C4-2B (cell line): ENCODE measurements at regions not wholly inside any gene's neighbourhood (a gene's known extent, or its start where the extent isn't known, plus 50 kb on each side); places are given as distances from the start of the nearest gene placed in this dataset.
"Not testable (repeated sequence)": the region's sequence is repeated elsewhere in the genome, so short reads cannot be mapped to it uniquely, and the experiment has no call there.

Experiments
- H3K27ac ChIP-seq: fragments of 450-650 bp; 2 replicates; pipeline ENCODE4 v1.5.1; 2017
- ZFX ChIP-seq: fragments of 450-650 bp; IDR thresholded peaks from 2 replicates; pipeline ENCODE4 v1.6.1; 2017
- TF ChIP-seq, protein P1 (sequence below): fragments of 450-650 bp; conservative IDR thresholded peaks from 2 replicates; pipeline ENCODE4 v1.5.1; 2017; ENCODE audit warnings: mild to moderate bottlenecking

- no peak overlapping the region for H3K27ac ChIP-seq
- TF ChIP-seq, protein P1, sequence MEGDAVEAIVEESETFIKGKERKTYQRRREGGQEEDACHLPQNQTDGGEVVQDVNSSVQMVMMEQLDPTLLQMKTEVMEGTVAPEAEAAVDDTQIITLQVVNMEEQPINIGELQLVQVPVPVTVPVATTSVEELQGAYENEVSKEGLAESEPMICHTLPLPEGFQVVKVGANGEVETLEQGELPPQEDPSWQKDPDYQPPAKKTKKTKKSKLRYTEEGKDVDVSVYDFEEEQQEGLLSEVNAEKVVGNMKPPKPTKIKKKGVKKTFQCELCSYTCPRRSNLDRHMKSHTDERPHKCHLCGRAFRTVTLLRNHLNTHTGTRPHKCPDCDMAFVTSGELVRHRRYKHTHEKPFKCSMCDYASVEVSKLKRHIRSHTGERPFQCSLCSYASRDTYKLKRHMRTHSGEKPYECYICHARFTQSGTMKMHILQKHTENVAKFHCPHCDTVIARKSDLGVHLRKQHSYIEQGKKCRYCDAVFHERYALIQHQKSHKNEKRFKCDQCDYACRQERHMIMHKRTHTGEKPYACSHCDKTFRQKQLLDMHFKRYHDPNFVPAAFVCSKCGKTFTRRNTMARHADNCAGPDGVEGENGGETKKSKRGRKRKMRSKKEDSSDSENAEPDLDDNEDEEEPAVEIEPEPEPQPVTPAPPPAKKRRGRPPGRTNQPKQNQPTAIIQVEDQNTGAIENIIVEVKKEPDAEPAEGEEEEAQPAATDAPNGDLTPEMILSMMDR: no peak
- TF ChIP-seq ZFX: no peak
Observed at GRCh38 chr2:53493210-53493609, 274.4 kb upstream of the CHAC2 start.

DNA sequence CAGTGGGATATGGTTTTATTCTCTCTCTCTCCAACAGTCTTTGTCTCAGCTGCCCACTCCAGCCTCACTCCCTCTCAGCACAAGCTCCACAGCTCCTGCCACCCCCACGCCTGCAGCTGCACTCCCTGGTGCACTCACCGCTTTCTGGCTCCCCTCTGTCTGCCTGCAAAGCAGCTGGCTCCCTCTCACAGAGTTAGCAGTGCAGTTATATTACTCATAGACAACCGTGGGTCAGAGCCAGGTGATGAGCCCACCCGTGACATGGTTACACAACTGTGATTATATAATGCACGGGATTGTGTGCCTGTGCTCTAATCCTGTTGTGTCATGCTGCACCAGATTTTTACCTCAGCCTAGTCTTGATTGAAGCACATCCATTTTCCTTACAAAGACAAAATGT, 276.9 kb upstream of the CHAC2 start:
- TF ChIP-seq ZFX: no peak
- TF ChIP-seq, protein P1: no peak
- no peak overlapping the region for H3K27ac ChIP-seq

DNA sequence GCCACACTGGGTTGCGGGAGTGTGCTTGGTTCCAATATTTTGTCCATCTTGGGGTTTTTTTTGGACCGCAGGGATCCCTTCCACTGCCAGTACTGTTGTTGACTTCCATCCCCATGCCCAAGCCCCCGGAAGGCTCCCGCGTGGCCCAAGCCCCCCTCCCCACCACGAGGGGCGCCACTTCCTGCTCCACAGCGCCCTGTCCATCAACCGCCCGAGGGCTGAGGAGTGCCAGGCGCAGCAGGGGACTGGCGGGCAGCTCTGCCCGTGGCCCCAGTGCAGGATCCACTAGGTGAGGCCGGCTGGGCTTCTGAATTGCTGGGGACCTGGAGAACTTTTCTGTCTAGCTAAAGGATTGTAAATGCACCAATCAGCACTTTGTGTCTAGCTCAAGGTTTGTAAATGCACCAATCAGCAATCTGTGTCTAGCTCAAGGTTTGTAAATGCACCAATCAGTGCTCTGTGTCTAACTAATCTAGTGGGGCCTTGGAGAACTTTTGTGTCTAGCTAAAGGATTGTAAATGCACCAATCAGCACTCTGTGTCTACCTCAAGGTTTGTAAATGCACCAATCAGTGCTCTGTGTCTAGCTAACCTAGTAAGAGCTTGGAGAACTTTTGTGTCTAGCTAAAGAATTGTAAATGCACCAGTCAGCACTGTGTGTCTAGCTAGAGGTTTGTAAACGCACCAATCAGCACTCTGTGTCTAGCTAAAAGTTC, 281.3 kb upstream of the CHAC2 start:
- not testable (repeated sequence) for H3K27ac ChIP-seq

- H3K27ac ChIP-seq: no peak overlapping the region
- TF ChIP-seq, protein P1: no peak
- no peak for TF ChIP-seq ZFX
Observed at GRCh38 chr2:53485021-53485728, 282.4 kb upstream of the CHAC2 start.

- no peak overlapping the region for H3K27ac ChIP-seq
- TF ChIP-seq, protein P1: no peak
- TF ChIP-seq ZFX: no peak
Observed at GRCh38 chr2:53484531-53484930, 283.1 kb upstream of the CHAC2 start.

DNA sequence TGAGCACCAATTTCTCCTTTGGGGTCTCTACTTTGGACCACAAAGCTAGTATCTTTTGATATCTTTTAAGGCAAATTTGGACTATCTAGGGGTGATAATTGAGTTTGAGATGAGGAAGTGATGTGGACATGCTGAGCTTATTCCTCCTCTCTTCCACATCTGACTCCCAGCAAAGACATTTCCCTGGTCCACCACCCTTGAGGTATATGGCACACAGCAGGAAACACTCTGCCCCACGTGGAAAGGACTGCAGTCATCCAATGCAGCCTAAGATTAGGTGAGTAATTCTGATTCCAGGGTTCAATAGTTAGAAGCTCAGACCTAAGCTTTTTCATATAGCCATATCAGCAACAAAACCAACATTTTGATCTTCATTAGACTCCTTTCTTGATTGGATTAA, 290.1 kb upstream of the CHAC2 start:
- H3K27ac ChIP-seq: no peak overlapping the region
- TF ChIP-seq, protein P1: no peak
- TF ChIP-seq ZFX: no peak

- no peak overlapping the region for H3K27ac ChIP-seq
Observed at GRCh38 chr2:53476834-53477233, 290.8 kb upstream of the CHAC2 start.

More at GRCh38 chr2:53476834-53477233, 290.8 kb upstream of the CHAC2 start:
- no peak for TF ChIP-seq ZFX
- TF ChIP-seq, protein P1: no peak
